OCI-LY7 (cell line): ENCODE measurements at regions not wholly inside any gene's neighbourhood (a gene's known extent, or its start where the extent isn't known, plus 50 kb on each side); places are given as distances from the start of the nearest gene placed in this dataset.

Experiments used
- CTCF ChIP-seq: fragments of 200-600 bp; sonication (generic); conservative IDR thresholded peaks from 2 replicates; pipeline ENCODE4 v1.5.1; 2014; ENCODE audit warnings: mild to moderate bottlenecking, antibody characterized with exemption, low read length, moderate library complexity, mixed read lengths
- EZH2phosphoT487 ChIP-seq: fragments of 200-600 bp; sonication (generic); IDR thresholded peaks from 2 replicates; pipeline ENCODE4 v1.6.1; 2018; ENCODE audit warnings: low read depth, borderline replicate concordance, mild to moderate bottlenecking, mixed run types, antibody characterized with exemption, low read length, moderate library complexity, mixed read lengths

GRCh38 chr4:103457566-103457965 is 259.4 kb upstream of the CENPE start:
- TF ChIP-seq EZH2phosphoT487 (no peak), CTCF (no peak)
